GM21619 (cell line): ENCODE measurements at regions not wholly inside any gene's neighbourhood (a gene's known extent, or its start where the extent isn't known, plus 50 kb on each side); places are given as distances from the start of the nearest gene placed in this dataset.

ENCODE experiments used
- ATAC-seq: cut with Tn5 transposase; IDR thresholded peaks from one replicate; pipeline ENCODE4 v1.9.1; 2021; ENCODE audit not compliant: unreplicated experiment

- ATAC-seq: no peak
Observed at GRCh38 chr1:90412563-90412962, 304.5 kb downstream of the BARHL2 start.

GRCh38 chr1:90411185-90411584, 305.9 kb downstream of the BARHL2 start:
- no peak for ATAC-seq

GRCh38 chr1:90407737-90408136, 309.4 kb downstream of the BARHL2 start:
- ATAC-seq: no peak

- ATAC-seq: no peak
Observed at GRCh38 chr1:90405726-90406125, 311.4 kb downstream of the BARHL2 start.

GRCh38 chr1:90402893-90403849, 313.9 kb downstream of the BARHL2 start:
- no peak for ATAC-seq

GRCh38 chr1:90400131-90400530, 317.0 kb downstream of the BARHL2 start:
- no peak for ATAC-seq

- ATAC-seq: no peak
Observed at GRCh38 chr1:90396917-90397316, 320.2 kb downstream of the BARHL2 start.

GRCh38 chr1:90394247-90394646, 322.9 kb downstream of the BARHL2 start:
- no peak for ATAC-seq

- ATAC-seq: no peak
Observed at GRCh38 chr1:90393025-90393424, 324.1 kb downstream of the BARHL2 start.

GRCh38 chr1:90391126-90391525, 326.0 kb downstream of the BARHL2 start:
- no peak for ATAC-seq

GRCh38 chr1:90387805-90388204, 329.3 kb downstream of the BARHL2 start:
- no peak for ATAC-seq

- ATAC-seq: no peak
Observed at GRCh38 chr1:90386899-90387720, 330.0 kb downstream of the BARHL2 start.

GRCh38 chr1:90384193-90384592, 332.9 kb downstream of the BARHL2 start:
- no peak for ATAC-seq

- ATAC-seq: no peak
Observed at GRCh38 chr1:90382161-90382560, 334.9 kb downstream of the BARHL2 start.

GRCh38 chr1:90381598-90381997, 335.5 kb downstream of the BARHL2 start:
- ATAC-seq: no peak

GRCh38 chr1:90371448-90371813, 345.7 kb downstream of the BARHL2 start:
- no peak for ATAC-seq

- ATAC-seq: no peak
Observed at GRCh38 chr1:90370686-90371447, 346.2 kb downstream of the BARHL2 start.

- no peak for ATAC-seq
Observed at GRCh38 chr1:90362163-90362562, 354.9 kb downstream of the BARHL2 start.

- ATAC-seq: no peak
Observed at GRCh38 chr1:90361026-90361425, 356.1 kb downstream of the BARHL2 start.

GRCh38 chr1:90359994-90360393, 357.1 kb downstream of the BARHL2 start:
- no peak for ATAC-seq

GRCh38 chr1:90358448-90358847, 358.7 kb downstream of the BARHL2 start:
- ATAC-seq: no peak
